HEK293 (cell line): ENCODE measurements at regions not wholly inside any gene's neighbourhood (a gene's known extent, or its start where the extent isn't known, plus 50 kb on each side); places are given as distances from the start of the nearest gene placed in this dataset.

Experiments used
- CTCF ChIA-PET: fragments of 350-600 bp; formaldehyde crosslinking; extraction: SDS; loops from one replicate; lab custom pipeline; 2021; ENCODE audit warnings: antibody characterized with exemption; lab: Yijun Ruan, JAX
- POLR2A ChIA-PET: fragments of 300-600 bp; formaldehyde crosslinking; extraction: SDS; loops from one replicate; lab custom pipeline; 2020; ENCODE audit warnings: antibody characterized with exemption, inconsistent platforms; lab: Yijun Ruan, JAX
- H3K27ac ChIP-seq: fragments of 200-500 bp; sonication (Bioruptor generic); 2 replicates; pipeline ENCODE4 v1.5.1; 2014; ENCODE audit warnings: low read depth, low read length, control low read depth, inconsistent platforms; ENCODE audit errors: extremely low read depth
- H3K36me3 ChIP-seq, 2 experiments: fragments of 200-500 bp in 1 of 2; sonication (Bioruptor generic) in 1 of 2; 1 replicate in 1 of 2; 2 replicates in 1 of 2; pipeline ENCODE4 v1.5.1; 2014 to 2017; ENCODE audit warnings: inconsistent platforms in 2 of 2, low read length in 2 of 2; ENCODE audit not compliant: control insufficient read depth in 2 of 2, insufficient read depth in 1 of 2
- H3K4me1 ChIP-seq: fragments of 200-500 bp; sonication (Bioruptor generic); 2 replicates; pipeline ENCODE4 v1.5.1; 2014; ENCODE audit warnings: mild to moderate bottlenecking, low read length, inconsistent platforms; ENCODE audit not compliant: control insufficient read depth, insufficient read depth
- H3K4me3 ChIP-seq: 2 replicates; pipeline ENCODE4 v1.5.1; 2011; ENCODE audit warnings: low read depth, mild to moderate bottlenecking, control low read depth, low read length, moderate library complexity
- H3K9me3 ChIP-seq: fragments of 200-500 bp; sonication (Bioruptor generic); 2 replicates; pipeline ENCODE4 v1.5.1; 2014; ENCODE audit warnings: low read depth, low read length, inconsistent platforms; ENCODE audit not compliant: control insufficient read depth, insufficient read depth
- BCL11B ChIP-seq: fragments of 450-650 bp; formaldehyde crosslinking; IDR thresholded peaks from 2 replicates; pipeline ENCODE4 v1.5.1; 2016; ENCODE audit warnings: low read depth, missing biosample characterization, missing genetic modification characterization
- HOXD13 ChIP-seq: sonication (generic); formaldehyde crosslinking; IDR thresholded peaks from 2 replicates; pipeline ENCODE4 v1.8.0; 2022; ENCODE audit warnings: missing genetic modification reagents, borderline replicate concordance
- KLF16 ChIP-seq: fragments of 450-650 bp; formaldehyde crosslinking; IDR thresholded peaks from 2 replicates; pipeline ENCODE4 v1.5.1; 2017; ENCODE audit warnings: missing biosample characterization, missing genetic modification characterization
- SP7 ChIP-seq: fragments of 450-650 bp; formaldehyde crosslinking; IDR thresholded peaks from 2 replicates; pipeline ENCODE4 v1.5.1; 2016; ENCODE audit warnings: missing biosample characterization, missing genetic modification characterization
- YY1 ChIP-seq: fragments of 450-650 bp; formaldehyde crosslinking; IDR thresholded peaks from 2 replicates; pipeline ENCODE4 v1.5.1; 2018; ENCODE audit warnings: missing biosample characterization, missing genetic modification characterization
- ZBTB48 ChIP-seq: fragments of 450-650 bp; formaldehyde crosslinking; IDR thresholded peaks from 2 replicates; pipeline ENCODE4 v1.5.1; 2016; ENCODE audit warnings: missing biosample characterization, missing genetic modification characterization
- ZNF121 ChIP-seq: fragments of 450-650 bp; formaldehyde crosslinking; IDR thresholded peaks from 2 replicates; pipeline ENCODE4 v1.5.1; 2016; ENCODE audit warnings: missing biosample characterization, missing genetic modification characterization
- ZNF146 ChIP-seq: fragments of 450-650 bp; formaldehyde crosslinking; IDR thresholded peaks from 2 replicates; pipeline ENCODE4 v1.5.1; 2016; ENCODE audit warnings: missing biosample characterization, missing genetic modification characterization
- ZNF335 ChIP-seq: fragments of 450-650 bp; formaldehyde crosslinking; conservative IDR thresholded peaks from 2 replicates; pipeline ENCODE4 v1.5.1; 2016; ENCODE audit warnings: missing biosample characterization, missing genetic modification characterization
- ZNF350 ChIP-seq: fragments of 450-650 bp; formaldehyde crosslinking; IDR thresholded peaks from 2 replicates; pipeline ENCODE4 v1.5.0; 2017; ENCODE audit warnings: missing biosample characterization, mild to moderate bottlenecking, missing genetic modification characterization
- ZNF354C ChIP-seq: fragments of 450-650 bp; formaldehyde crosslinking; IDR thresholded peaks from 2 replicates; pipeline ENCODE4 v1.5.1; 2016; ENCODE audit warnings: missing biosample characterization, missing genetic modification characterization, low read depth, borderline replicate concordance
- ZNF521 ChIP-seq: fragments of 450-650 bp; formaldehyde crosslinking; IDR thresholded peaks from 2 replicates; pipeline ENCODE4 v1.5.1; 2017; ENCODE audit warnings: missing biosample characterization, mild to moderate bottlenecking, missing genetic modification characterization
- ZNF560 ChIP-seq: fragments of 450-650 bp; formaldehyde crosslinking; IDR thresholded peaks from 2 replicates; pipeline ENCODE4 v1.5.1; 2017; ENCODE audit warnings: missing biosample characterization, missing genetic modification characterization, borderline replicate concordance
- ZNF585B ChIP-seq: fragments of 450-650 bp; formaldehyde crosslinking; IDR thresholded peaks from 2 replicates; pipeline ENCODE4 v1.5.1; 2016; ENCODE audit warnings: missing biosample characterization, missing genetic modification characterization
- ZNF776 ChIP-seq: fragments of 450-650 bp; formaldehyde crosslinking; IDR thresholded peaks from 2 replicates; pipeline ENCODE4 v1.5.0; 2017; ENCODE audit warnings: missing biosample characterization, missing genetic modification characterization, borderline replicate concordance
- TF ChIP-seq, protein P1 (sequence below): fragments of 450-650 bp; formaldehyde crosslinking; IDR thresholded peaks from 2 replicates; pipeline ENCODE4 v1.5.1; 2016; ENCODE audit warnings: missing biosample characterization, missing genetic modification characterization
- TF ChIP-seq, protein P2 (sequence below): fragments of 450-650 bp; formaldehyde crosslinking; IDR thresholded peaks from 2 replicates; pipeline ENCODE4; 2016; ENCODE audit warnings: missing biosample characterization, missing genetic modification characterization
- TF ChIP-seq, protein P3 (sequence below): fragments of 450-650 bp; formaldehyde crosslinking; IDR thresholded peaks from 2 replicates; pipeline ENCODE4 v1.5.1; 2016; ENCODE audit warnings: missing biosample characterization, missing genetic modification characterization
- TF ChIP-seq, protein P4 (sequence below): fragments of 450-650 bp; formaldehyde crosslinking; IDR thresholded peaks from 2 replicates; pipeline ENCODE4 v1.5.1; 2017; ENCODE audit warnings: missing biosample characterization, mild to moderate bottlenecking, missing genetic modification characterization, moderate library complexity
- TF ChIP-seq, protein P5 (sequence below): fragments of 450-650 bp; formaldehyde crosslinking; IDR thresholded peaks from 2 replicates; pipeline ENCODE4 v1.5.1; 2016; ENCODE audit warnings: missing biosample characterization, missing genetic modification characterization

DNA sequence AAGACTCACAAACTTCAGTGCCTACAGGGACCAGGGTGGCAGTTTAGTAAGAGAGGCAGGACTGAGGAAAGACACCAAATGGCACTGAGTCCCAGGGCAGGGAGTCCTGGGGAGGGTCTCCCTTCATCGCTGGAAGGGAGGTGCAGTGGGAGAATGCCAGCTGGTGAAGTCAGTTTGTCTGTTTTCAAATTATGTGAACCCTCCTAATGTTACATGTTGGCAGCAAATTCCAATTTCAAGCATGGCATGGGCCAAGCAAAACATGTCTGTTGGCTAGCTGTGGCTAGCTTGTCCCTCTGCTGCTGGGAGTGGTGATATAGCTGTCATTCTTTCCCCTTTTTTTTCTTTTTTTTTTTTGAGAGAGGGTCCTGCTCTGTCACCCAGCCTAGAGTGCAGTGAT, 55.9 kb upstream of the HAAO start:
- TF ChIP-seq, protein P1, sequence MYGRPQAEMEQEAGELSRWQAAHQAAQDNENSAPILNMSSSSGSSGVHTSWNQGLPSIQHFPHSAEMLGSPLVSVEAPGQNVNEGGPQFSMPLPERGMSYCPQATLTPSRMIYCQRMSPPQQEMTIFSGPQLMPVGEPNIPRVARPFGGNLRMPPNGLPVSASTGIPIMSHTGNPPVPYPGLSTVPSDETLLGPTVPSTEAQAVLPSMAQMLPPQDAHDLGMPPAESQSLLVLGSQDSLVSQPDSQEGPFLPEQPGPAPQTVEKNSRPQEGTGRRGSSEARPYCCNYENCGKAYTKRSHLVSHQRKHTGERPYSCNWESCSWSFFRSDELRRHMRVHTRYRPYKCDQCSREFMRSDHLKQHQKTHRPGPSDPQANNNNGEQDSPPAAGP (tag by site-specific recombination), result no peak
- TF ChIP-seq, protein P2, sequence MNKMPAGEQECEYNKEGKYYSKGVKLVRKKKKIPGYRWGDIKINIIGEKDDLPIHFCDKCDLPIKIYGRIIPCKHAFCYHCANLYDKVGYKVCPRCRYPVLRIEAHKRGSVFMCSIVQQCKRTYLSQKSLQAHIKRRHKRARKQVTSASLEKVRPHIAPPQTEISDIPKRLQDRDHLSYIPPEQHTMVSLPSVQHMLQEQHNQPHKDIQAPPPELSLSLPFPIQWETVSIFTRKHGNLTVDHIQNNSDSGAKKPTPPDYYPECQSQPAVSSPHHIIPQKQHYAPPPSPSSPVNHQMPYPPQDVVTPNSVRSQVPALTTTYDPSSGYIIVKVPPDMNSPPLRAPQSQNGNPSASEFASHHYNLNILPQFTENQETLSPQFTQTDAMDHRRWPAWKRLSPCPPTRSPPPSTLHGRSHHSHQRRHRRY (tag by site-specific recombination), result no peak
- no peak for TF ChIP-seq ZNF335 (tag by site-specific recombination)
- TF ChIP-seq ZNF121 (tag by site-specific recombination), result no peak
- no peak for TF ChIP-seq ZNF776
- TF ChIP-seq ZNF585B (tag by site-specific recombination), result no peak
- TF ChIP-seq, protein P3, sequence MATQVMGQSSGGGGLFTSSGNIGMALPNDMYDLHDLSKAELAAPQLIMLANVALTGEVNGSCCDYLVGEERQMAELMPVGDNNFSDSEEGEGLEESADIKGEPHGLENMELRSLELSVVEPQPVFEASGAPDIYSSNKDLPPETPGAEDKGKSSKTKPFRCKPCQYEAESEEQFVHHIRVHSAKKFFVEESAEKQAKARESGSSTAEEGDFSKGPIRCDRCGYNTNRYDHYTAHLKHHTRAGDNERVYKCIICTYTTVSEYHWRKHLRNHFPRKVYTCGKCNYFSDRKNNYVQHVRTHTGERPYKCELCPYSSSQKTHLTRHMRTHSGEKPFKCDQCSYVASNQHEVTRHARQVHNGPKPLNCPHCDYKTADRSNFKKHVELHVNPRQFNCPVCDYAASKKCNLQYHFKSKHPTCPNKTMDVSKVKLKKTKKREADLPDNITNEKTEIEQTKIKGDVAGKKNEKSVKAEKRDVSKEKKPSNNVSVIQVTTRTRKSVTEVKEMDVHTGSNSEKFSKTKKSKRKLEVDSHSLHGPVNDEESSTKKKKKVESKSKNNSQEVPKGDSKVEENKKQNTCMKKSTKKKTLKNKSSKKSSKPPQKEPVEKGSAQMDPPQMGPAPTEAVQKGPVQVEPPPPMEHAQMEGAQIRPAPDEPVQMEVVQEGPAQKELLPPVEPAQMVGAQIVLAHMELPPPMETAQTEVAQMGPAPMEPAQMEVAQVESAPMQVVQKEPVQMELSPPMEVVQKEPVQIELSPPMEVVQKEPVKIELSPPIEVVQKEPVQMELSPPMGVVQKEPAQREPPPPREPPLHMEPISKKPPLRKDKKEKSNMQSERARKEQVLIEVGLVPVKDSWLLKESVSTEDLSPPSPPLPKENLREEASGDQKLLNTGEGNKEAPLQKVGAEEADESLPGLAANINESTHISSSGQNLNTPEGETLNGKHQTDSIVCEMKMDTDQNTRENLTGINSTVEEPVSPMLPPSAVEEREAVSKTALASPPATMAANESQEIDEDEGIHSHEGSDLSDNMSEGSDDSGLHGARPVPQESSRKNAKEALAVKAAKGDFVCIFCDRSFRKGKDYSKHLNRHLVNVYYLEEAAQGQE, result no peak
- no peak for TF ChIP-seq YY1 (tag by site-specific recombination)
- no peak for TF ChIP-seq HOXD13
- no peak for TF ChIP-seq ZNF354C (tag by site-specific recombination)
- TF ChIP-seq, protein P4, sequence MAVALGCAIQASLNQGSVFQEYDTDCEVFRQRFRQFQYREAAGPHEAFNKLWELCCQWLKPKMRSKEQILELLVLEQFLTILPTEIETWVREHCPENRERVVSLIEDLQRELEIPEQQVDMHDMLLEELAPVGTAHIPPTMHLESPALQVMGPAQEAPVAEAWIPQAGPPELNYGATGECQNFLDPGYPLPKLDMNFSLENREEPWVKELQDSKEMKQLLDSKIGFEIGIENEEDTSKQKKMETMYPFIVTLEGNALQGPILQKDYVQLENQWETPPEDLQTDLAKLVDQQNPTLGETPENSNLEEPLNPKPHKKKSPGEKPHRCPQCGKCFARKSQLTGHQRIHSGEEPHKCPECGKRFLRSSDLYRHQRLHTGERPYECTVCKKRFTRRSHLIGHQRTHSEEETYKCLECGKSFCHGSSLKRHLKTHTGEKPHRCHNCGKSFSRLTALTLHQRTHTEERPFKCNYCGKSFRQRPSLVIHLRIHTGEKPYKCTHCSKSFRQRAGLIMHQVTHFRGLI (tag by site-specific recombination), result no peak
- no peak for TF ChIP-seq KLF16 (tag by site-specific recombination)
- no peak for TF ChIP-seq ZBTB48 (tag by site-specific recombination)
- TF ChIP-seq SP7 (tag by site-specific recombination), result no peak
- TF ChIP-seq ZNF350 (tag by site-specific recombination), result no peak
- no peak for TF ChIP-seq BCL11B (tag by site-specific recombination)
- TF ChIP-seq, protein P5, sequence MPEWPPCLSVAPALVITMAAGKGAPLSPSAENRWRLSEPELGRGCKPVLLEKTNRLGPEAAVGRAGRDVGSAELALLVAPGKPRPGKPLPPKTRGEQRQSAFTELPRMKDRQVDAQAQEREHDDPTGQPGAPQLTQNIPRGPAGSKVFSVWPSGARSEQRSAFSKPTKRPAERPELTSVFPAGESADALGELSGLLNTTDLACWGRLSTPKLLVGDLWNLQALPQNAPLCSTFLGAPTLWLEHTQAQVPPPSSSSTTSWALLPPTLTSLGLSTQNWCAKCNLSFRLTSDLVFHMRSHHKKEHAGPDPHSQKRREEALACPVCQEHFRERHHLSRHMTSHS (tag by site-specific recombination), result no peak
- TF ChIP-seq ZNF521 (tag by site-specific recombination), result no peak
- TF ChIP-seq ZNF560, result no peak
- TF ChIP-seq ZNF146 (tag by site-specific recombination), result no peak
- TF ChIP-seq, all 188 proteins: peak for 0
- no peaks in the 10 kb centered on the region for H3K36me3 ChIP-seq
- no peak overlapping the region for H3K27ac ChIP-seq
- no peaks in the 10 kb centered on the region for H3K9me3 ChIP-seq
- peaks cover 6% of the 10 kb centered on the region; the same call in 1 of the 2 replicates for H3K4me1 ChIP-seq
- H3K4me3 ChIP-seq, result no peak overlapping the region
- CTCF ChIA-PET, result interaction anchor here (0.6 to 4.2 kb wide), 4 partner anchors 11 to 793 kb away, joined by 3 to 24 read pairs (median 12); no protein-coding TSS in a partner anchor
- POLR2A ChIA-PET, result no interaction called here
